GM12865 (cell line): ENCODE measurements at regions not wholly inside any gene's neighbourhood (a gene's known extent, or its start where the extent isn't known, plus 50 kb on each side); places are given as distances from the start of the nearest gene placed in this dataset.

Source experiments
- DNase-seq: peaks from one replicate; pipeline ENCODE4 v3.0.0; 2010; ENCODE audit warnings: low read depth
- H3K4me3 ChIP-seq: 2 replicates; pipeline ENCODE4 v1.5.1; 2011; ENCODE audit warnings: mild to moderate bottlenecking, low read depth, low read length, control low read depth
- CTCF ChIP-seq: IDR thresholded peaks from 2 replicates; pipeline ENCODE4 v1.5.1; 2011; ENCODE audit warnings: low read length, control low read depth, low read depth, inconsistent platforms; ENCODE audit not compliant: insufficient read depth; ENCODE audit errors: missing control alignments

- no peak for TF ChIP-seq CTCF
- DNase-seq: no peak
- H3K4me3 ChIP-seq: no peak overlapping the region
Observed at GRCh38 chr10:4029866-4030265, 244.9 kb upstream of the KLF6 start.

DNA sequence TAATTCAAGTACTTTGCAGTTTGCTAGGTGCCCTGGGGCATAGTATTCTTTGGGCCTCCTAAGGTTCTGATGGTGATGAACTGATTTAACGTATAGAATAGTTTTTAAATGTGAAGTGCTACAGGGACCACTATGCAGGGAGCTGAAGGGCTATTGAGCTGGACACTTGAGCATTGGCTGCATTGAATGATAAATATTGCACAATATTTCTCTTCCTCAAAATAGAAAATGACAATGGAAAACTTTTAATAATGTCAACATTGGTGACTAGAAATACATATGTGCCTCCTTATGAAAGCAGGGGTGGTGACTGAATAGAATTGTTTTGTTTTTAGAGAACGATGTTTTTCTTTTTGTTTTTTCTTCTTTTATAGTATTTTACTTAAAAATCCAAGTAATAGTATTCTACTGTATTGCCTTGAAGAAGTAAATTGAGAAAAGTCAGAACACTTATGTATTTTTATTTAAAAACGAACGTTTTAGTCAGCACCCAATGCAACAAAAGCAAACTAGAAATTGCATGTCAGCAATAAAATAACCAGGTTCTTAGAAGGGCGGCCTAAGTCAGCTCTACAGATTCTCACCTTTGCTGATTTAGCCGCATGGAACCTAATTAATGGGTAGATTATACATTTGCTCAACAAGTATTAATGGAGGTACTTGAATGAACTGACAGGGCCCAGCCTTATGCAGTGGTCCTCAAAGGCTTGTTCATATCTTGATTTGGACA, 244.0 kb upstream of the KLF6 start:
- H3K4me3 ChIP-seq: no peak overlapping the region
- no peak for TF ChIP-seq CTCF
- no peak for DNase-seq

- TF ChIP-seq CTCF: no peak
- no peak for DNase-seq
- no peak overlapping the region for H3K4me3 ChIP-seq
Observed at GRCh38 chr10:4028027-4028471, 243.0 kb upstream of the KLF6 start.

GRCh38 chr10:4025339-4025738, 240.3 kb upstream of the KLF6 start:
- DNase-seq: no peak
- no peak for TF ChIP-seq CTCF
- H3K4me3 ChIP-seq: no peak overlapping the region

GRCh38 chr10:4024516-4025245, 239.7 kb upstream of the KLF6 start:
- TF ChIP-seq CTCF: no peak
- no peak for DNase-seq
- no peak overlapping the region for H3K4me3 ChIP-seq

DNA sequence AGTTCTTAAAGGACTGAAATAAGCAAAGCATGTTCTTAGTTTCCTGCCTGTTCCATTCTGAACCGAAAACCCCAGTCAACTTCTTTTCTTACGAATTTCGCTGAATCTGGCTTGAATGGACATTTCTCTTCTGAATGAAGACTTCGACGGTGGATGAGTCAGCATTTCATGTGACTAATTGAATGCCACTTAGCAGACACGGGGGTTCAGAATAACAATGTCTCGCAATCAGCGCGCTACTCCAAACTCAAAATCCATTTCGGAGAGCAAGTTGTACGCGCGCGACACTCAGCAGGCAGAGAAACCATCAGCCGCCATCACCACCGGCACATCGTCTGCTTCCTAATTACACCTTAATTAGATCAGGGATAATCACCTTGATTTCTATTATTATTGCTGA, 239.0 kb upstream of the KLF6 start:
- no peak overlapping the region for H3K4me3 ChIP-seq
- DNase-seq: no peak
- TF ChIP-seq CTCF: no peak
